B cell (primary cell): ENCODE measurements at regions not wholly inside any gene's neighbourhood (a gene's known extent, or its start where the extent isn't known, plus 50 kb on each side); places are given as distances from the start of the nearest gene placed in this dataset.

ENCODE experiments used
- ATAC-seq: fragments of 200-7000 bp; cut with Tn5 transposase; one replicate; pipeline ENCODE4 v1.10.0; 2021; ENCODE audit warnings: low read depth, mild to moderate bottlenecking, moderate number of reproducible peaks, moderate library complexity
- CTCF ChIA-PET: fragments of 350-600 bp; sonication (Branson Sonifier 250); formaldehyde crosslinking; loops from one replicate; lab custom pipeline; 2021; ENCODE audit warnings: antibody characterized with exemption, inconsistent platforms; lab: Charles Lee
- POLR2A ChIA-PET: fragments of 350-600 bp; sonication (Branson Sonifier 250); formaldehyde crosslinking; loops from one replicate; lab custom pipeline; 2021; ENCODE audit warnings: antibody characterized with exemption; lab: Charles Lee
- DNase-seq: peaks from one replicate; pipeline ENCODE4 v3.0.0; 2013
- H2AFZ ChIP-seq: 2 replicates; pipeline ENCODE4 v1.6.1; 2012; ENCODE audit warnings: mild to moderate bottlenecking, low read depth, low read length; ENCODE audit not compliant: insufficient read depth, poor library complexity, severe bottlenecking
- H3K27ac ChIP-seq, 2 donors: 1 replicate in 1 of 2; 2 replicates in 1 of 2; pipeline ENCODE4 v1.5.1; 2012 to 2013; ENCODE audit warnings: low read length in 2 of 2, mild to moderate bottlenecking in 2 of 2, moderate library complexity in 1 of 2
- H3K27me3 ChIP-seq, 4 experiments: fragments of 200-600 bp in 1 of 4; sonication (generic) in 1 of 4; replicated peaks in 1 of 4; 1 replicate in 2 of 4; 2 replicates in 2 of 4; pipeline versions ENCODE4 v1.6.1 to v1.7.0; 2013 to 2016; ENCODE audit warnings: low read length in 3 of 4, mild to moderate bottlenecking in 2 of 4, mixed read lengths in 1 of 4, moderate library complexity in 1 of 4; ENCODE audit not compliant: insufficient read depth in 4 of 4, control insufficient read depth in 3 of 4; ENCODE audit errors: control extremely low read depth in 1 of 4
- H3K36me3 ChIP-seq, 2 experiments: replicated peaks in 1 of 2; 1 replicate in 1 of 2; 2 replicates in 1 of 2; pipeline versions ENCODE4 v1.6.1 to v1.7.1; 2013; ENCODE audit warnings: low read length in 1 of 2; ENCODE audit not compliant: insufficient read depth in 2 of 2, control insufficient read depth in 1 of 2; ENCODE audit errors: control extremely low read depth in 1 of 2, extremely low read depth in 1 of 2
- H3K4me1 ChIP-seq, 2 donors: fragments of 200-600 bp in 1 of 2; sonication (generic) in 1 of 2; 1 replicate in 1 of 2; 2 replicates in 1 of 2; pipeline versions ENCODE4 v1.5.1 to v1.6.1; 2013 to 2017; ENCODE audit warnings: low read length in 2 of 2; ENCODE audit not compliant: control insufficient read depth in 2 of 2, insufficient read depth in 2 of 2
- H3K4me2 ChIP-seq: replicated peaks from 2 replicates; pipeline ENCODE3; 2012; ENCODE audit warnings: mild to moderate bottlenecking, low read depth, low read length; ENCODE audit not compliant: poor library complexity, severe bottlenecking
- H3K4me3 ChIP-seq, 5 experiments: fragments of 200-600 bp in 1 of 5; sonication (generic) in 1 of 5; 1 replicate in 3 of 5; 2 replicates in 2 of 5; pipeline versions ENCODE4 v1.5.1 to v1.7.0; 2011 to 2016; ENCODE audit warnings: low read length in 4 of 5, mild to moderate bottlenecking in 4 of 5, low read depth in 2 of 5, control low read depth in 1 of 5, moderate library complexity in 1 of 5; ENCODE audit not compliant: insufficient read depth in 1 of 5; ENCODE audit errors: control extremely low read depth in 1 of 5, extremely low read depth in 1 of 5
- H3K79me2 ChIP-seq: fragments of 200-600 bp; sonication (generic); one replicate; pipeline ENCODE4 v1.6.0; 2016; ENCODE audit warnings: low read length; ENCODE audit not compliant: control insufficient read depth, insufficient read depth
- H3K9ac ChIP-seq: fragments of 200-600 bp; sonication (generic); 2 replicates; pipeline ENCODE4 v1.6.1; 2017; ENCODE audit warnings: mild to moderate bottlenecking, low read length, moderate library complexity
- H3K9me3 ChIP-seq, 3 donors: one replicate each; pipeline versions ENCODE4 v1.6.1 to v1.7.1; 2013; ENCODE audit warnings: low read length in 2 of 3; ENCODE audit not compliant: control insufficient read depth in 2 of 3, insufficient read depth in 1 of 3; ENCODE audit errors: control extremely low read depth in 1 of 3
- H4K20me1 ChIP-seq: 2 replicates; pipeline ENCODE4 v1.6.0; 2012; ENCODE audit warnings: mild to moderate bottlenecking, low read length; ENCODE audit not compliant: insufficient read depth, control insufficient read depth, poor library complexity, severe bottlenecking
- H3K27ac Mint-ChIP-seq: one replicate; pipeline ENCODE4 v1.8.0; 2021; ENCODE audit warnings: mixed read lengths
- H3K27me3 Mint-ChIP-seq: one replicate; pipeline ENCODE4 v1.8.0; 2021; ENCODE audit warnings: mixed read lengths
- H3K4me1 Mint-ChIP-seq: one replicate; pipeline ENCODE4 v1.8.0; 2021; ENCODE audit warnings: mixed read lengths
- H3K4me3 Mint-ChIP-seq: one replicate; pipeline ENCODE4 v1.8.0; 2021; ENCODE audit warnings: mixed read lengths
- H3K9me3 Mint-ChIP-seq: one replicate; pipeline ENCODE4 v1.8.0; 2022; ENCODE audit warnings: mixed read lengths; ENCODE audit not compliant: insufficient read depth
- EZH2 ChIP-seq: IDR thresholded peaks from 2 replicates; pipeline ENCODE4 v1.6.1; 2012; ENCODE audit warnings: borderline replicate concordance, low read depth, mild to moderate bottlenecking, moderate library complexity, low read length; ENCODE audit not compliant: insufficient read depth, poor library complexity, severe bottlenecking
- WGBS: methylation state at CpG from one replicate; pipeline ENCODE4 v1.1.5; 2013; ENCODE audit warnings: missing lambda C conversion rate; ENCODE audit not compliant: insufficient coverage; 5-methylcytosine and 5-hydroxymethylcytosine counted together
- intact Hi-C: fragments of 100-400 bp; cut with micrococcal nuclease; formaldehyde crosslinking; loops from one replicate; pipeline ENCODE4 v1.10.0; 2022
- TF ChIP-seq, protein P1 (sequence below): fragments of 200-600 bp; IDR thresholded peaks from one replicate; pipeline ENCODE4 v1.8.0; 2022; ENCODE audit warnings: antibody characterized with exemption, mild to moderate bottlenecking

- ATAC-seq (no peak), DNase-seq (no peak)
- H3K4me1 Mint-ChIP-seq = no peaks in the 10 kb centered on the region
- H4K20me1 ChIP-seq = no peaks in the 10 kb centered on the region
- H3K4me3 ChIP-seq = no peak overlapping the region
- H3K79me2 ChIP-seq = no peaks in the 10 kb centered on the region
- TF ChIP-seq, protein P1, sequence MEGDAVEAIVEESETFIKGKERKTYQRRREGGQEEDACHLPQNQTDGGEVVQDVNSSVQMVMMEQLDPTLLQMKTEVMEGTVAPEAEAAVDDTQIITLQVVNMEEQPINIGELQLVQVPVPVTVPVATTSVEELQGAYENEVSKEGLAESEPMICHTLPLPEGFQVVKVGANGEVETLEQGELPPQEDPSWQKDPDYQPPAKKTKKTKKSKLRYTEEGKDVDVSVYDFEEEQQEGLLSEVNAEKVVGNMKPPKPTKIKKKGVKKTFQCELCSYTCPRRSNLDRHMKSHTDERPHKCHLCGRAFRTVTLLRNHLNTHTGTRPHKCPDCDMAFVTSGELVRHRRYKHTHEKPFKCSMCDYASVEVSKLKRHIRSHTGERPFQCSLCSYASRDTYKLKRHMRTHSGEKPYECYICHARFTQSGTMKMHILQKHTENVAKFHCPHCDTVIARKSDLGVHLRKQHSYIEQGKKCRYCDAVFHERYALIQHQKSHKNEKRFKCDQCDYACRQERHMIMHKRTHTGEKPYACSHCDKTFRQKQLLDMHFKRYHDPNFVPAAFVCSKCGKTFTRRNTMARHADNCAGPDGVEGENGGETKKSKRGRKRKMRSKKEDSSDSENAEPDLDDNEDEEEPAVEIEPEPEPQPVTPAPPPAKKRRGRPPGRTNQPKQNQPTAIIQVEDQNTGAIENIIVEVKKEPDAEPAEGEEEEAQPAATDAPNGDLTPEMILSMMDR = no peak
- no peak for TF ChIP-seq EZH2
- H3K36me3 ChIP-seq = no peaks in the 10 kb centered on the region
- H3K4me3 Mint-ChIP-seq = no peak overlapping the region
- H3K27me3 ChIP-seq = no peaks in the 10 kb centered on the region
- 71% methylated on average over 5 of the region's 6 CpGs for WGBS
- no peak overlapping the region for H3K4me2 ChIP-seq
- ChIA-PET CTCF (no interaction called here), POLR2A (no interaction called here)
- no peaks in the 10 kb centered on the region for H3K27me3 Mint-ChIP-seq
- intact Hi-C loops = no loop called here
- no peak overlapping the region for H3K9ac ChIP-seq
- H3K9me3 Mint-ChIP-seq = peaks cover 2% of the 10 kb centered on the region
- peaks cover 0 to 6% (median 6%) of the 10 kb centered on the region in 3 donors for H3K9me3 ChIP-seq
- no peak overlapping the region for H2AFZ ChIP-seq
- no peak overlapping the region for H3K27ac Mint-ChIP-seq
- no peaks in the 10 kb centered on the region for H3K4me1 ChIP-seq
- H3K27ac ChIP-seq = no peak overlapping the region
Measured at GRCh38 chr6:121993362-121993761, 406.1 kb upstream of the HSF2 start.

- Histone ChIP-seq H3K4me3 (no peak overlapping the region), H3K79me2 (no peaks in the 10 kb centered on the region), H3K27ac (no peak overlapping the region), H4K20me1 (no peaks in the 10 kb centered on the region), H3K9ac (no peak overlapping the region), H3K9me3 (peaks cover 0 to 6% (median 6%) of the 10 kb centered on the region in 3 donors), H2AFZ (no peak overlapping the region), H3K4me2 (no peak overlapping the region), H3K36me3 (no peaks in the 10 kb centered on the region), H3K4me1 (no peaks in the 10 kb centered on the region), H3K27me3 (no peaks in the 10 kb centered on the region)
- Mint-ChIP-seq H3K4me1 (no peaks in the 10 kb centered on the region), H3K27me3 (no peaks in the 10 kb centered on the region), H3K27ac (no peak overlapping the region), H3K9me3 (peaks cover 2% of the 10 kb centered on the region), H3K4me3 (no peak overlapping the region)
- CTCF ChIA-PET = no interaction called here
- DNase-seq (no peak), ATAC-seq (no peak)
- intact Hi-C loops = no loop called here
- WGBS = no CpG with 5 or more reads among the region's 1 CpG
- POLR2A ChIA-PET = no interaction called here
- TF ChIP-seq, protein P1 = no peak
- no peak for TF ChIP-seq EZH2
Measured at GRCh38 chr6:121994919-121995318, 404.5 kb upstream of the HSF2 start.
